ENCODE measurements at regions not wholly inside any gene's neighbourhood (a gene's known extent, or its start where the extent isn't known, plus 50 kb on each side); places are given as distances from the start of the nearest gene placed in this dataset.

DNA sequence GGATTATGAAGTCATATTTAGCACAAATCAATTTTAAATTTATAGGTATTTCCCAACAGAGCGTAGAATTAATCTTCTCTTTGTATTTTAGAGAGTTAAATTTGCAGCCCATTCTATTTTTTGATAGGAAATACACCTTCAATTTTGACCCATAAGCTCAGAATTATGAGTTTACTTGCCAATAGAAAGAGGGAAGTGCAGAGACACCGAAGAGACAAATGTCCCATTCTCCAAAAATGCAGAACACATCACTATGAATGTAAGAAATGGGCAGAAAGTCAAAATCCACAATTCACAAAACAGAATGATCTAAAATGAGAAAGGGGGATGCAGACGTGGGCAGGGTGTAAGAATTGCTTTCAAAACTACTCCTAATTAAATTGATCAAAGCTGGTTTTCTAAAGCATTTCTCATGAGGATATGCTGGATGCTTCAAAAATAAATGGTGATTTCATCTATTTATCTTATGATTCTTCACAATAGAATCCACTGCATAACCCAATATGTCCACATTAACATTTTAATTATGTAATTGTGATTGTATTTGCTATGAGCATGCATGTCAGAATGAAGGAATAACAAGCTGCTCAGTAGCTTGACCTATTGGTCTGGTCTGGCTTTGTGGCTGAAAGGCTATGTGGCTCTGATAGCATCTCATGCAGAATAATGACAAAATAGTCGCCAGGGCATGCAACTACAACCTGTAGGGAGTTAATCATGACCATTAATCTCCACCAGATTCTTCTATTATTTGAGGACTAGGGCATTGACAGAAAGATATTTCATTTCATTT, 550.1 kb upstream of the CDH18 start:
- DNase-seq (ENCODE audit: low spot score), result no peak

DNA sequence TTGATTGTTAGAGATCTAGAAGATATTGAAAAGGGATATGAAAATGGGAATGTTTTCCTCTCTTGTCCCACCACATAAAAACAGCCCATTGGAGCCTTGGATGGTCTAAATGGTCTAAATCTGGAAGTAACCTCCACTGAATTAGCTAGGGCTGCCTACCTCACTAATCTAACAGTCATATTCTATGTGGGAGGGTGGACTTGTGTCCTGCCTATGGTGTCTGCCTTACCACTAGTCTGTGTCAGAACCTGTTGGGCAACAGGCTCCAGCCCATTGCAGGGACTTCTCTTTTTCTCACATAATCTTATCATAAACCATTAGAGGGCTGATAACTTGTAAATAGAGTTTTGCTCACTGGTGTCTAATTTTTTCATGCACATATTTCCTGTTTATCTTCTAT, 548.8 kb upstream of the CDH18 start:
- DNase-seq (ENCODE audit: low spot score), result no peak

- no peak for DNase-seq (ENCODE audit: low spot score)
Measured at GRCh38 chr5:20536341-20536740, 548.3 kb upstream of the CDH18 start.

DNA sequence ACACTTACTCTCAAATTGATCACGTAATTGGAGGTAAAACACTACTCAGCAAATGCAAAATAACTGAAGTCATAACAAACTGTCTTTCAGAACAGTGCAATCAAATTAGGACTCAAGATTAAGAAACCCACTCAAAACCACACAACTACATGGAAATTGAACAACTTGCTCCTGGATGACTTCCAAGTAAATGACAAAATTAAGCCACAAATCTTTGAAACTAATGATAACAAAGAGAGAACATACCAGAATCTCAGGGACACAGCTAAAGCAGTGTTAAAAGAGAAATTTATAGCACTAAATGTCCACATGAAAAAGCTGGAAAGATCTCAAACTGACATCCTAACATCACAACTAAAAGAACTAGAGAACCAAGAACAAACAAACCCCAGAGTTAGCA, 540.5 kb upstream of the CDH18 start:
- no peak for DNase-seq (ENCODE audit: low spot score)

- no peak for DNase-seq (ENCODE audit: low spot score)
Measured at GRCh38 chr5:20524991-20525529, 537.1 kb upstream of the CDH18 start.

DNA sequence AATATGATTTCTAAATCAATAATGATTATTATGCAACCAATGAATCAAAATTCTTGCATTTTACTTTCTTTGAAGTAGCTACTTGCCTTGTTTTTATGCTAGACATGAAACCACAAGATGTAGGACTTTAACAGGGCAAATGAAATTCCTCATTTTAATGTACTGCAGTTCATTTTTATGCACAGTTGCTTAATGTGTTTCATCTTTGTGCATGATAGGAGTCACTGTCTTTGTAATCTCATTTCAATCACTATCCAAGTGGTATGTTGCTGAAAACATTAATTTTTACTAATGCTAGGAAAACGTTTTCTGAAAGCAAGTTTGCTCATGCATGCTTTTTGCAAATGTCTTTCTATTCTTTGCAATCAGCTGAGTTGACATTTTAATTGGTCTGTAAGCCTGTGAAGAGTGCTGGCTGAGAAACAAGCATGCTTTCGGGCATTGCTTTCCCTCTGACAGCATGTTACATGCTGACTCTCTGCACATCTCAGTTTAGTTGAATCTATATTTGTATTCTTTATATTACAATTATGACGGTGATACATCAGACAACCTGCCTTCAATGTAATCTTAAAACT, 535.0 kb upstream of the CDH18 start:
- DNase-seq (ENCODE audit: low spot score), result no peak

DNA sequence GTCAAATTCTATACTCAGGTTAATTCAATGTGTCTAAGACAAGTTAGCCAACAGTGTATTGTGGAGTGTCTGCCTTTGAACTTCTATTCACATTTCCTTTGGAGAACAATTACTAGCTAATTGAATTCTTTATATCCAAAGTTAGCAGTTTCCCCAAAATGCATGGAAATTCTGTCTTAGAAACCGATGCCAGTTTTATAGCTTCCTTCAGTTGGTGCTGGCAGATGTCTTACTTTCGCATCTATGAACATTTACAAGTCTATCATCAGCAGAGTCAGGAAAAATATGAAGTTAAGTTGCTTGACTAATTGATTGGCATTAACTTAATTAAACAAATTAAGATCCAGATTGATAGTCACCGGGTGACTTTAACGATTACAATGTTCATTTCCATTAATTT, 527.6 kb upstream of the CDH18 start:
- DNase-seq (ENCODE audit: low spot score), result no peak

GRCh38 chr5:20514145-20514544, 526.1 kb upstream of the CDH18 start:
- DNase-seq (ENCODE audit: low spot score), result no peak

DNA sequence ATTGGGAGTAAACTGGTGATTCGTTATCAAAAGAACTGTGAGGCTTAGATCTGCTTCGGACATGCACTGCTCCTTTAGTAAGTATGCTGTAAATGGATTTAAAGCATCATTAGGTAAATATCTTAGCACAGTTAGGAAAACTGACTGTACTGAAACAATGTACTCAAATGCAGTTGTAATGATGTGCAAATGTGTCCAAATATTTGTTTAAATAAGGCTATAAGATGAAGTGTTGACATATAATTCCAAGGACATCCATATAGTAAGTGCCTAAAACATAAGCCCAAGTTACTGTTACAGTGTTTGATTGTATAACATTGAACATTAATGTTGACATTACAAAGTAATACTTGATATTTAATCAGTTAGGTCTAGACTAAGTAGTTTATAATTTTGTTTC, 512.5 kb upstream of the CDH18 start:
- DNase-seq (ENCODE audit: low spot score), result no peak

DNA sequence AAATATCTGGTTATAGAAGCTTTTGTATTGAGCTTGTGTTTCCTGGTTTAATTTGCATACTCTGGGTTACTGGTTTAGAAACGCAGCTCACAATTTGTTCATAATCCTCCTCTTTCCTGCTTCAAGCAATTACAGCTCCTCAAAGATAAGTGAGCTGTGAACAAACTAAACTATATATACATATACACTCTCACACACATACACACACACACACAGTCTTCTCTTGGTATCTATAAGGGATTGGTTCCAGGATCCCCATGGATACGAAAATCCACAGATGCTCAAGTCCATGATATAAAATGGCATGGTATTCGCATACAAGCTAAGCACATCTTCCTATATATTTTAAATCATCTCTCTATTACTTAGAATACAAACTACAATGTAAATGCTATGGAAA, 510.9 kb upstream of the CDH18 start:
- DNase-seq (ENCODE audit: low spot score), result no peak

DNA sequence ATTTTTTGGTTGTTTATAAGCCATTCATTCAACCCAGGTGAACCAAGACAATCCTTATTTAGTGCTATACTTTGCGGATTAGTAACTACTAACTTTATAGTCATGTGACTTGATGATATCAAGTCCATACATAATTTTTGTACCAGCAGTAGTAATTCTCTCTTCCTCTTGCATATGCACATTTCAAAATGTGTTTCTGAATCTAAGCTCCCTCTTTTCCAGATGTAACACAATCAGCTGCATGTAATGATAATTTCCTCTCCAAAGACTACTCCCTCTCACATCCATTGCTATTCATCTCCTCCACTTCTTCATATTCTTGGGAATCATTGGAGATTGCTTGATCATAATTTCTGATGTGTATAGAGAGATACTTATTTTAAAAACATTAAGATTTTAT, 510.1 kb upstream of the CDH18 start:
- DNase-seq (ENCODE audit: low spot score), result no peak

- no peak for DNase-seq (ENCODE audit: low spot score)
Measured at GRCh38 chr5:20497356-20497755, 509.4 kb upstream of the CDH18 start.

DNA sequence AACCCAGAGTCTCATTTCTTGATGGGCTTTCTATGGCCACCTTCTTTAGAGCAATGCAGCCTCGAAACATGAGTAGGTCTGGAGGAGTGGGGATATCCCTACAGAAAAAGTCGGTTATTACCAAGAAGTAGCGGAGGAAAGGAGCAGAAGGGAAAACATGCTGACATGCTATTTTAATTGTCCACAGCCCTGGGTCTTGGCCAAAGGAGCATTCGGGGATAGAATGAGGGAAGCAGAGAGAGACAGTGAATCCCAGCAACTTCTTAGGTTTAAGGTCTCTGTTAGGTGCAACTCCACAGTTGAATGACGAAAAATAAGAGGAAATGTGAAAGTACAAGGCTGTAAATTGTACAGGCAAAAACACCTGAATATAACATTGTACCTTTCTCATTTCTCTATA, 506.7 kb upstream of the CDH18 start:
- no peak for DNase-seq (ENCODE audit: low spot score)

DNA sequence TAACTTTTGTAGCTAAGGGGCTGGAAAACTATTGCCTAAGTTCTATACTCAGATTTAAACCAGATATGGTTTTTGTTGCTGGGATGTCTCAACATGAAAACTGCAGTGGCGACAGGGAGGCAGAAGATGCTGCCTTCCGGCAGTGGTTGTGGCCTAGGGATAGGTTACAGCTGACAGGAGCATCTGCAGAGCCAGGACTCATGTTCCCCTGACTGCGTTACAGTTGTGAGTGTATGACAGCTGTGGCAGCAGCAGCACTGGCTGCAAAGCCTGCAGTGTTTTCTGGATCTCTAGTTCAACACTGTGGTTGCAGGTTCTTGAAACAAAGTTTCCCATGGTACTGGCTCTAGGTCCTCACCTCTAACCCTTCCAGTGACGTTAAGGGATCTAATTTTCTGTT, 498.8 kb upstream of the CDH18 start:
- no peak for DNase-seq (ENCODE audit: low spot score)

DNA sequence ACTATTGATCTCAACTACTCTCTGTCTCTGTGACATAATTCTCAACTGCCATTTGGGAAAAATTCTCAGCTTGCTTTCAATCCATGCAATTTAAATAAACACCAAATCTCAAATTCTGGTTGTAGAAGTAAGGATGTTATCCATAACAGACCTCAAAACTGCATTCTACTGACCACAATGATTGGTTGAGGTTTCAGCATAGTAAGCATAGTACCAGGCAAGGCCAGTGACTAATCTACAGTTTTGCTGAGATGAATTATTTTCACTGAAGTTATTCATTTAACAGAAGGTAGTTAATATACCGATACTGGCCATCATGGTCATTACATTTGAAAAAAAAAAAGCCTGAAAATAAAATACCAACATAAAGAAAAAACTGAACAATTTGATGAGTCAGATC, 488.0 kb upstream of the CDH18 start:
- DNase-seq (ENCODE audit: low spot score), result no peak

GRCh38 chr5:20470997-20471396, 483.0 kb upstream of the CDH18 start:
- no peak for DNase-seq (ENCODE audit: low spot score)

GRCh38 chr5:20469792-20470191, 481.8 kb upstream of the CDH18 start:
- DNase-seq (ENCODE audit: low spot score), result no peak

GRCh38 chr5:20469390-20469789, 481.4 kb upstream of the CDH18 start:
- no peak for DNase-seq (ENCODE audit: low spot score)

GRCh38 chr5:20466512-20466911, 478.5 kb upstream of the CDH18 start:
- DNase-seq (ENCODE audit: low spot score), result no peak

GRCh38 chr5:20463206-20463605, 475.2 kb upstream of the CDH18 start:
- no peak for DNase-seq (ENCODE audit: low spot score)

GRCh38 chr5:20446121-20446520, 458.1 kb upstream of the CDH18 start:
- DNase-seq (ENCODE audit: low spot score), result no peak

DNA sequence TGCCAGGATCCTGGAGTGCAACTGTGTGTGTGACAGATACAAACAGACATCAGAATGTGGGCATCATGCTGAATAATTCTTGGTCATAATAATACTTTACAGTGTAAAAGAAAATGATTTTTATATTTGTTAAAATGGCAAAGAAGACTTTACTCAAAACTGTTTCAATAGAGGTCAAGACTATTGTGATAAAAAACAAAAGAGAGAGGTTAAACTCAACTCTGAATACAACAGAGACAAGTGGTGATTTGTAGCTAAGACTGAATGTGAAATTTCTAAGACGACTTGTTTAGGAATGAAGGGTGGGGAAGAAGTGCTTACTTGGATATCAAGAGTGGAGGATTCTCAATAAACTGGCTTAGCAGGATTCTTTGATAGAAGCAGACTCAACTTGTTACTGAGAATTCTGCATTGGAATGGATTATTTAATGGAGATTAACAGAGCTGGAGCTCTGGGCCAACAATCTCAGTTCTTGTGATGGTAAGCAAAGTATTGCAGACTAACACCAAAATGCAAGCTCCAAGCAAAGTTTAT, 457.4 kb upstream of the CDH18 start:
- no peak for DNase-seq (ENCODE audit: low spot score)

DNA sequence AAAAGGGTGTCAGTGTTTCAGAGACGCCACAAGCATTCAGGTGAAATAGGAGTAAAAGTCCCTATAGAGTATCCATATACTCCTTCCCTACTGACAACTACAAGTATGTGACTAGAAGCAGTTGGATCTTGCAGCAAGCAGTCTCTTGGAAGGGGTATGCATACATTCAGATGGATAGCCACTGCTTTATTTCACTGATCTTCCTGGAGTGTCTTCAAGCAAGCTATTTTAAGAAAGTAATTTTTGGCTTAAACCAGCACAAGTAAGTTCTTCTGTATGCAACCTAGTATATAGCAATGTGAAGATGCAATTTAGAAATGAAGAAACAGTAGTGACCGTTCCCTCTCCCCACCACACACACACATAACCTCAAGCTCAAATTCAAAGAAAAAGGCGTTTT, 446.8 kb upstream of the CDH18 start:
- DNase-seq (ENCODE audit: low spot score), result no peak
